ELF-1 (cell line): ENCODE measurements at regions not wholly inside any gene's neighbourhood (a gene's known extent, or its start where the extent isn't known, plus 50 kb on each side); places are given as distances from the start of the nearest gene placed in this dataset.
A peak's percentile ranks its signal among the peaks of the same experiment; 100 is the strongest.

Experiments
- DNase-seq: peaks from one replicate; pipeline ENCODE4 v3.0.0-alpha.2; 2016; ENCODE audit warnings: low read depth, low spot score

DNA sequence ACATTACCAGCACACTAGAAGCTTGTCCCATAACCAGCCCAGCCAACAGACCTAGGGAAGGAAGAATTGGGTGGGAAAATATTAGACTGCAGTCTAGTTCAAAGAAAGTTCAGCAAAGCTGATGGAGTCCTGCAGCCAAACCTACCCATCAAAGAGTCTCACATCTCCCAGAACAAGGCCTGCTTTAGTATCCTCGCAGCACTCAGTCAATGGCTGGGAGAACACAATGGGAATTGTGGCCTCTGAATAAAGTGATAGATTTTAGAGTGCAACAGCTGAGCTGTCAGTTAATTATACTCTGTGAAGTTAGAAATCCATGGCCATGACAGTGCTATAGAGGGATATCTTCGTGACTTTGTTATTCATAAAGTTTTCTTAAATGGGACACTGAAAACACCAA is 207.2 kb upstream of the NAALADL2 start:
- DNase-seq: no peak

DNA sequence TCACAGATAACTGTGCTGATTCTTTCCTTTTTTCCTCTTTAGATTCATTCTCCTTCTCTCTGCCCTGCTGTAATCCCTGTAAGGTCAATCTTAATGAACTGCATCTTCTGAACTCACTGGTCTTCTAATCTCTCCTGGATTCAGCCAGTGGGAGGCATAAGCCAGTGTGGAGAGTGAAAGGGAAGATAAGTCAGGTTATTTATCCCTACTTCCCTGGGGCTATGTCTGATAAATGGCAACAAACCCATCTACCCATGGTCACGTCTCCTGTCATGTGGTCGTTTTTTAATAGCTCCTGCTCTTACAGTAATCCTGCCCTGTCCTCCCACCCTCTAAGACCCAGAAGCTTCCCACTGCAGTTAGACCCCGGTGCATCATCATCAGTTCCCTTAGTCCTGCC is 199.6 kb upstream of the NAALADL2 start:
- DNase-seq: no peak

DNA sequence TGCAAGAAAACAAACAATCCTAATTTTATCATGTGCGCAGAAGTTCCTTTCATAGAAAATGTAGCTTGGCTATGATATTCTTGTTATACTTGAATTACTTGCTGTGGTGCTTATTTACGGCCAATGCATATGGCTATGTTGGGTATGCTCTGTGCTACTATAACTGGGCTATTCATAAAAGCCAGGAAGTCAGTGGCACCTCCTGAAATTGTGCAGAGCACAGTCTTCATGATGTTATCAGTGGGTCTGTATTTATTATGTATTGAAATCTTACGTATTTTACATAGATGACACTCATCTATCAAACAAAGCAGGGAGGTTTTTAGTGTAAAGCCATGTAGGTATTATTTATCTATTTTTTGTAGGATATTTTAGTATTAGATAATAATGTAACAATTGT is 196.5 kb upstream of the NAALADL2 start:
- no peak for DNase-seq

DNA sequence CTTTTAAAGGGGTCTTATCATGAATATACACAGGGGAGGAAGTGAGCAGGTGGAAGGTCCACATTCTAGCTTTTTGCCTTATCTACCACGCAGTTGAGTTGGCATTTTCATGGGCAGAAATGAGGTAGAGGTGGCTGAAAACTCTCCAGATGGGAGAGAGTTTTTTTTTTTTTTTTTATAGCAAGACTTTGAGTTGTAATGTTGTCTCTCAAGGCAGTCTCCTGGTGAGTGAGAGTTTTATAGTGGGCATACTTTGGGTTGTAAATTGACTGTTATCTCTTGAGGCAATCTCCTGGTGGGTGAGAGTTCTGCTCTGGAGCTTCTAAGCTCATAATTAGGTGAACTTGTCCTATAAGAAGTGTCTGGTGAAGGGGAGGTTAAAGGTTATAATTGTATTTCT is 191.7 kb upstream of the NAALADL2 start:
- no peak for DNase-seq

DNA sequence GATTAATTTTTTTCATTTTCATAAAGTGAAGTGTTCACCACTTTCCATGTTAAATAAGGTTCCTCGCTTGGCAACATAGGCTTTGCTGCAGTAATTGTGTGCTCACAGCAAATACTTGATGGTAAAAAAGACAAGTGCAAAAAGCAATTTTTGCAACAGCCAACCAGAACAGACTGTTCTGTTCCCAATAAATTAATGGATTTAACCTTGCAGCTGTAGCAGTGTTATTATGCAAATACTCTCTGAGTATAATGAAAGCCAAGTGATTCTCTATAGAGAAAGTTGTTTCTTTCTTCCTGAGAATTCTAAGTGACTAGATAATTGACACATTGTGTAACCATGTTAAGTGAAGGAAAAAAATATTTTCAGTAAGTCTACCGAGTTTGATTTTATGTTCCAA is 183.7 kb upstream of the NAALADL2 start:
- no peak for DNase-seq

DNA sequence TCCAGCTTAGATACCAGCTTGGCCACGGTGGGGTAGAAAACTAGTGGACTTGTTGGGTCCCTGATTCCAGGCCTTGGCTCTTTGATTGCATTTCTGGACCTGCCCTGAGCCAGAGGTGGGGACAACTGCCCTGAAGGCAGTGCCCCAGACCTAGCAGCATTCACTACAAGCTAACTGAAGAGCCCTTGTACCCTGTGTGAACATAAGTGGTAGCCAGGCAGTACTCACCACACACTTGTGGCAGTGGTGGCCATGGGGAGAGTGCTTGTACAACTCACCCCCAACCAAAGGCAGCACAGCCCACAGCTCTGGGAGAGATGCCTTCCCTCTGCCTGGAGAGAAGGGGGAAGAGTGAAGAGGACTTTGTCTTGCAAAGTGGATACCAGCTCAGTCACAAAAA is 177.3 kb upstream of the NAALADL2 start:
- DNase-seq: no peak

DNA sequence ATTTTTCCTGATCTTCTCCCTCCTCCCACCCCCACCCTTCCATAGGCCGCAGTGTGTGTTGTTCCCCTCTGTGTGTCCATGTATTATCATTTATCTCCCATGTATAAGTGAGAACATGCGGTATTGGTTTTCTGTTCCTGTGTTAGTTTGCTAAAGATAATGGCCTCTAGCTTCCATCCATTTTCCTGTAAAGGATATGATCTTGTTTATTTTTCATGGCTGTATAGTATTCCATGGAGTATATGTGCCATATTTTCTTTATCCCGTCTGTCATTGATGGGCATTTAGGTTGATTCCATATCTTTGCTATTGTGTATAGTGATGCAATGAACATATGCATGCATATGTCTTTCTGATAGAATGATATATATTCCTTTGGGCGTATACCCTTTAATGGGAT is 173.3 kb upstream of the NAALADL2 start:
- DNase-seq: no peak

DNA sequence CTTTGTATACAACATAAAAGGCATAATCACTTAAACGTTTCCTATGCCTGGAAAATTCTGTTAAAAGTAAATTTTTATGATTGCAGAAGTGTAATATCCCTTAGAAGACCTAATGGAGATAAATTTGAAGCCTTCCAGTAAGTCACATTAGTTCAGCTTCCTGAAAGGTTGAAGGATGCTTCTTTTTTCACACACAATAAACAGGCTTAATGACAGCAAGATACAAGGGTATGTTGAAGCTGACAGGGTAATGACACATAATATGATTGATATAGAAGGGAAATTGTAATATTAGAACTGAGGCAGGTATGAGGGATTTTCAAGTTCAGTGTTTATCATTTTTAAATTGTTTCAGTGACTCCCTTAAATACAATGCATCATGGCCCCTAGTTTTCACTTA is 161.8 kb upstream of the NAALADL2 start:
- no peak for DNase-seq

DNA sequence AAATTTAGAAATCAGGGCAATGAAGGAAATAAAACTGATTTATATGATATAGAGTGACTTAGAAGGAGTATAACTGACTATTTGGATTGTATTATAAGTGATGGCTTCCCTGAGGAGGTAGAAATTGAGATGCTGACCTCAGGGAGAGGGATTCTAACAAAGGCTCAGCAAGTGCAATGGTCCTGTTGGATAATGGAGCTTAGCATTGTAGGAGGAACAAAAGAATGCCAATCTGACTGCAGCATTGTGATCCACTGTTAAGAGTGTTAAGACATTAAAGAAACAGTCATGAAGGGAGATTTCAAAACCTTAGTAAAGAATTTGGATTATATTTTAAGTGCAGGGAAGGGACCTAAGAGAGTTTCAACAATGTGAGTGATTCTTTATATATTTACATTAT is 158.4 kb upstream of the NAALADL2 start:
- no peak for DNase-seq

DNA sequence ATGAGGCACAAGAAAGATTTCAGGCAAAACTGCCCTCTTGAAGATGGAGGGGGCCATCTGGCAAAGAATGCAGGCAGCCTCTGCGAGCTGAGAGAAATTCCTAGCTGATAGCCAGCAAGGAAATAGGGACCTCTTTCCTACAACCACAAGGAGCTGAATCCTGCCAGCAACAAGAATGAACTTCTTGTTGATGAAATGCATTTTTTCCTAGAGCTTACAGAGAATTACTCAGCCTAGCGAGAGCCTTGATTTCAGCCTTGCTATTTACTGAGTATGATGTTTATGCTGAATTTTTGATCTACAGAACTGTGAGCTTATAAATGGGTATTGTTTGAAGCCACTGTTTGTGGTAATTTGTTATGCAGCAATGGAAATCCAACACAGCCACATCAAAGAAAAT is 148.5 kb upstream of the NAALADL2 start:
- DNase-seq: no peak

DNA sequence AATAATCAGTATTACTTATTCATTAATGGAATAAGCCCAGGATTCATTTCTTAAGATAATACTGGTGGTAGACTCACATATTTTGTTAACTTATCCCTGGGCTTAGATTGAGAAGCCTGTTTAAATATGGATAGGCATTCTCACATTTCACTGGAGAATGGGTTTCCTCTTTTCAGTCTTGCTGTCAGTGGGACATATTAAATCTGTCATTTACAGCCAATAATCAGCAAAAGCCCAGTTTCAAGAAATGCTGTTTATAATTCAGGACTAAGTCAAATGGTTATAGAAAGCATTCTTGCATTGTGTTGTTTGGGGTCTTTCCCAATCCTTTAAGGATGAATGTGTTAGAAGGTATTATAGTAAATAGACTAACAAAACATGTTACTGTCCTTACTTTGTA is 143.7 kb upstream of the NAALADL2 start:
- DNase-seq: no peak

DNA sequence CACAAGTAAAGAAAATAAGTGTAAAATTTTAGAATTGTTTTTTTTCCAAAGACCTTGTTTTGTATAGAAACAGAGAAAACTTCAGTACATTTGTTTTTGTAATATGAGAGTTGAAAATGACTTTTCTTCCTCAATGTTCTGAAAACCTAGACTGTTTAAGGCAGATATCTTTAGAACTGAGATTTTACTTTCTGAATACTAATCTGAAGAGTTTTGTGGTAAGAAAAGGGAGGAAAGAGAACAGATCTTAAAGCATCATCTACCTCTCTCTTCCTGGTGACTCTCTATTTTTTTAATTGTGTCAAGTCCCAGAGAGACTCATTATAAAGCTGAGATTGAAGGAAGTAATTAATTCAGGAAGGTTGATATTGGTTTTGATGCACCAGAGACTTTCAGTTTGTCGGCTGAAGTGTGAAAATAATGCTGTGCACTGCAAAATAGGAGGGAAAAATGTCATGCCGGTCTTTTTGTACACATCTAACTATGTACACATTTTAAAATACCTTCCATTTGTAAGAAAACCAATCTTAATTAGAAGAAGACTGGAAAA is 142.1 kb upstream of the NAALADL2 start:
- DNase-seq: no peak

DNA sequence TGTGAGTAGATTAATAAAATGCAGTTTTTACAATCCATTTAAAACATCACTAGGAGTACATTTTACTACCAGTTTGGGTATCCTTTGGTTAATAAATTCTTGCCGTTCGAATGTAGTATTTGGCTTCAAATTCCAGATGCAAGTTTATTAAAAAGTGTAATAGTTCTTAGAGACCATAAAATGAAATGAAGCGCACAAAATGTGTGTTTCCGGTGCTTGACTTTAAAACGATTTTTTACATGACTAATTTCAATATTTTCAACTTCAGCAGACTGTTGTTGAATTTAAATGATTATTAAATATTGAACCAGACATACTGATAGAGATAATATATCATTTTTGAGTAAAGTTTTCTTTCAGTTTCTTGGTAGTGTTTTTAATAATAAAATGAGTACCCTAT is 138.4 kb upstream of the NAALADL2 start:
- no peak for DNase-seq

DNA sequence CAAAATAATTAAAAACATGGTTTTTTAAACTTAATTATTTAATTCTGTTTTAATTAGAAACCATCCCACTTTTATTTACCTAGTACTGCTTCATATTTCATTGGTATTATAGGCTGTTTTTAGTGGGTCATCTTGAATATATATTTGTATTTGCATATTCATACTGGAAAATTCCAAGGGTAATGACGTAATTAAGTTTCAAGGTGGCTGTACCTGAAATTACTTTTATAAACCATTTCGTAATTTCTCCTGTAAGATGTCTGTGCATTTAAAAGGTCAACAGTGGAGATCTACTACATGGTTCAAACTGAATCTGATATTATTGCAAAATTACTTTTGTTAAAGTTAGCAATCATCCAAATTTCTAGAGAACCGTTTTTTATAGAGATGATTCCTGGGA is 133.8 kb upstream of the NAALADL2 start:
- DNase-seq: no peak

DNA sequence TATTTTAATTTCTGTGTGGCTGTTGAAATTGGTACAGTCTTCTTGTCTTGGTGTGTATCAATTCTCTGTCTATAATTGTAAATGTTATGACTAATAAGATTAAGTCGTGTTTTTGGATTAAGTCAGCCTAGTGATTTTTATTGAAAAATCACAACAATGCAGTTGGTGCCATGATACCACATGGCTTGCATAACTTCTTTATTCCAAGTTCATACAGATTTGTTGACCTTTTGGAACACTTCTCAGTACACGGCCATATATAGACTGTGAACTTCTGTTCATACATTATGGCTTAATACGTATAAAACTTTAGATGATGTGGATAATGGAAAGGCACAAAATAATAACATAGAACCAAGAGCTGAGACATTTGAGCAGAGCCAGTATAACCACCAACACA is 121.2 kb upstream of the NAALADL2 start:
- no peak for DNase-seq

DNA sequence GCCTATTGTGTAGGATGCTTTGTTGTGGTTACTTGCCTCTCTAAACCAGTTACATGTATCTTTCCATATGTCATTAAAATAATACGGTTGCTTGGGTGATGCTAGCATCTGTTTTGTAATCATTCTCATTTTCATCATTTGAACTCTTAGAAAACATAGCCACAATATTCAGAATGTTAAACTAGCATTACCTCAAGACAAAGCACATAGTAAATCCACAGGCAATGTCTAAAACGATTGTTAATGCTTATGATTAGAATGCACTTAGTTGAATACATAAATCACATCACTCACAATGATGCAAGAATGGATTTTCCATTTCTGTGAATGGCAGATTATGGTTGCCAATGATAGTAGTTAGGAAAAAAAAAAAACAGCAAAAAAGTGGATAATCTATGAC is 110.0 kb upstream of the NAALADL2 start:
- no peak for DNase-seq

DNA sequence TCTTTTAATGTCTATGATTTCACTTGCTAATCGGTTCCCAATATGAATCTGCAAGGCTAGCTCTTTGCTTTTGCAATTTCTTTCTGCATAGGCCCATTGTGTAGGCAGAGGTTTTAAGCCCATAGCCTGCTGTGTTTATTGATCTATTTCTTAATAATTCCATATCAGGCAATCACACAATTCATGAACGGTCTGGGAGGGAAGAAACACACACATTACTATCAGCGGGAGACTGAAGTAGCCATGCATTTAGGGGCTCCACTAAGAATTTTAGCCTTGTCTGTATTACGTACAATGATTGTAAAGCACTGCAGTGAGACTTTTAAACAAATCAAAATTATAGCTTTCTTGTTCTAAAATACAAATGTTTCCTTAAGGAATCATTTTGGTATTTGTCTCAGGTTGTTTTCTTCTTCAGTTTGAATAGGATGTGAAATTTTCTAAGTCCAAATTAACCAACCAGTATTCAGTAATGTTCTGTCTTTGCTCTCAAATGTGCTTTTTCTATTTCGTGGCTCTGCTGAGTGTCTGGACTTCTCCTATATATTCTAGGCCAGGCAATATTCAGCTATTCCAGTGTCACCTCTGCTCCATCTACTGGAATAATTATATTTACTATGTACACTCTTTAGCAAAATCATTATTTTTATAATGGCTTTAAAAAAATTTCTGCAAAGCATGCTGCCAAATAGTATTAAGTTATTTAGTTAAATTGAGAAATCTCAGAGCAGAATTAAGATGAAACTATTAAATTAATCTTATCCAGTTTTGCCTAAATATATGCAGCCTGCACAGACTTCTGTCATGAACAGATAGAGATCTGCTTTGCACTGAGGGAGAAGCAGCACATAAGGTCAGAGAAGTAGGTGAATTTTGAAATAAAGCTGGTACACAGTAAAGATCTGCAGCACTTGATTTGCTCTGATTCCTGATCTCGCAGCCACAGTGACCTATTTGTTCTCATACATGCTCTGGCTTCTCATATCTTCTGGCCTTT is 103.0 kb upstream of the NAALADL2 start:
- DNase-seq: no peak

DNA sequence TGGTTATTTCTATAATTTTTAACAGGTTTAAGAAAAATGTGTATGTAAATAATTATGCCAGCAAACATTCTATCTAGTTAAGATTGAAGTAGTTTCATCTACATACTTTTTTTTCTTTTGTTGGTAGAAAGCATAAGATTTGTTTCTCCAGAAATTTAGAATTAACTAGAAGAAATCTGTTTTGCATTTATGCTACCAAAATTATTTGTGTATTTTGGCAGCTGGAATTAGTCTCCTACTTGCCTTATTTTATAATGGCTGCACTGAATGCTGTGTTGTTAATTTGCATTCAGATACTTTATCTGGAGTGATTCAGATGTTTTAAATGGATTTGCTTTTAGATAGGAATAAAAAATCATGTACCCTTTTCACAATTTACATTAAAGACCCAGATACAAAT is 100.2 kb upstream of the NAALADL2 start:
- DNase-seq: no peak

DNA sequence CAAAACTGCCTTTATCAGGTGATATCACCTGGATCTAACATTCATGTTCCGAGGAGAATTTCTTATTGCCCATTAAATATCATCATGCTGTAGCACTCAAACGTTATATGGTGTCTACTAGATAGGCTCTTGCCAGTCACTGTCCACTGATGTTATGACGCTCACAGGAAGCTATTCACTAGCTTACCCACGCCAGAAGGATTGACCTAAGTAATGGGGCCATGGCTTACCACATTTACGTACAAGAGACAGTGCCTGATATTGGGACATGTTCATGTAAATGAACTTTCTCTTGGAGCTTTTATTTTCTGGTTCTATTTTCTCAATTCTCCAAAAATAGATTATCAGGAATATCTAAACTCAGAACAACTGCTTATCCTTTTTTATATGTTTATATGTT is 91.7 kb upstream of the NAALADL2 start:
- no peak for DNase-seq

DNA sequence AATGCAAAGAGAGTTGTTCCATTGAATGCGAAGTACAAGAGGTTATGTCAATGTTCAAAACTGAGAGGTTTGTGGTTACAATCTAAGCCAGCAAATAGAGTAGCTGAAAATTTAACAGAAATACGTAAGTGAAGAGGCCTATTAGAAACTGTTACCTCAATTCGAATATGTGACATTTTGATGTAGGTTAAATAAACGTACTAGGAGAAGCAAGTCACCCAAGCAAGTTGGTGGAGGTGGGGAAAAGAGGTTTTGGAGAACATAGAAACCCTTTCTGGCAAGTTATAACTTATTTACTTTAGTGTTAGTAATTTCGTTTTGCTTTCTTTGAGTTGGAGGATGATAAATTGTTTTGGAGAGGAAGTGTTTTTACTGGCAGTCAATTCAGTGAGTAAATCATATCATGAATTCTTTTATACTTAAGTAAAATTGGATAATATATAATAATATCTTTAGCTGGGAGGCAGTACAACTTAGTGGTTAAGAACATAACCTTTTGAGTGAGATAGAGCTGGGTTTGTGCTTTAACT is 91.2 kb upstream of the NAALADL2 start:
- DNase-seq: no peak

DNA sequence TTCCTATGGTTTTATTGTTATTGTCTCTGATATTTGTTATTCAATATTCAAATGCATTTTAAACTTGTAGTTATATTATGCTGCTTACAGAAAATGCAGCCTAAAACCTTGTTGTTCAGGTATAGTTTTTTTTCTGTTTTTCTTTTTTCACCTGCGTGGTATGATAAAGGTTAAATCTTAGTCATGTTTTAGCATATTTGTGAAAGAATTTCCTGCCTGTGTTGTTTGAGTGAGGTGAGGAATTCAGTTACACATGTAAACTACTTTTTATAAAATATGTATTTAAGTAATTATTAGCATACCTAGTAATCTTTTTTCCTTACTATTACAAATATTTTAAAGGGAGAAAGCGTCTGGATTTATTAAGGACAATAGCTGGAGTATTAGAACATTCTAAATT is 90.0 kb upstream of the NAALADL2 start:
- no peak for DNase-seq

DNA sequence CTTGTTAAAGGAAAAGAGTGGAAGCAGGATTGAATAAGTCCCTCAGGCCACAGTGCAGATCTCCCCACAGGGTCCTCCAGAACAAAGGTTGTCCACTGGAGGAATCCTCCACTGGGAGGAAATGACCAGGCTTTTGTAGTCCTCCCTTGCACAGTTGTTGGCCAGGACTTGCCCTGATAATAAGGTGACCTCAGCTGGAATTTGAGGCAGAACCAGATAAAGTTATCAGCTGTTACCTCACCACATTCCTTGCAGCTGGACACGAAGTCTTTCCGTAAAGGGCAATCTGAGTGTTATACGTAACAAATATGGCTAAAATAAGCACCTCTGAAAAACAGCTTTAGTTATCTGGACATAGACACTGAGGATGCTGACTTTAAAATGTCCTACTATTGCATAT is 83.5 kb upstream of the NAALADL2 start:
- peak; percentile 14 for DNase-seq

DNA sequence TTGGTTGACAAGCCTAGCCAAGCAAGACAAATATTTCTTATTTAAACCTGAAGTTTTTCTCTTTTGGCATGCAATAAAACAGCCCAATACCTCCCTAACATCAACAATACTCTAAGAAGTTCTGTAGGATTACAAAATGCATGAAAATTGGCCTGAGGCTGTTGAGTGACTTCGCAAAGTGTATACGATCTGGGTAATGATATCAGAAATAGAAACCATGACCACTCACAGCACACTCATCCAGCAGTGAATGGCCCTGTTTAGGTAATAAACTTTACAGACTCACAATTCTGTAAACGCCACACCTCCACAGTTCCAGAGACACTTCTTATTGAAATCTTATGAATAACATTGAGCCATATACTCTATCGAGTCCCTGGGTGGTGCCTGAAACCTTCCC is 83.0 kb upstream of the NAALADL2 start:
- DNase-seq: no peak
